IMR-90 (cell line): ENCODE measurements at regions not wholly inside any gene's neighbourhood (a gene's known extent, or its start where the extent isn't known, plus 50 kb on each side); places are given as distances from the start of the nearest gene placed in this dataset.

Experiments used
- ATAC-seq: fragments of 200-7000 bp; cut with Tn5 transposase; 2 replicates; pipeline ENCODE4 v1.9.1; 2020; ENCODE audit warnings: low read depth, mild to moderate bottlenecking, moderate library complexity
- BruUV-seq: library from RNA; stranded (reverse); fragments of 400-500 nt; replicated peaks from 2 replicates; lab custom pipeline; 2021; lab: Mats Ljungman, UMichigan
- CTCF ChIA-PET: fragments of 300-600 bp; formaldehyde crosslinking; extraction: SDS; loops from one replicate; lab custom pipeline; 2021; ENCODE audit warnings: antibody characterized with exemption; lab: Yijun Ruan, JAX
- POLR2A ChIA-PET: fragments of 300-600 bp; sonication (Branson Sonifier 250); formaldehyde crosslinking; loops from one replicate; lab custom pipeline; 2022; ENCODE audit warnings: antibody characterized with exemption; ENCODE audit not compliant: unreplicated experiment; lab: Charles Lee
- DNase-seq: peaks from one replicate; pipeline ENCODE4 v3.0.0; 2013
- H2AFZ ChIP-seq: replicated peaks from 2 replicates; pipeline ENCODE3; 2013; ENCODE audit warnings: low read length, mild to moderate bottlenecking; ENCODE audit not compliant: poor library complexity
- H2AK5ac ChIP-seq: 2 replicates; pipeline ENCODE4 v1.6.1; 2013; ENCODE audit warnings: low read depth, low read length, inconsistent platforms
- H2AK9ac ChIP-seq: replicated peaks from 2 replicates; pipeline ENCODE3; 2013; ENCODE audit warnings: mild to moderate bottlenecking, low read depth, low read length, moderate library complexity; ENCODE audit not compliant: poor library complexity
- H2BK120ac ChIP-seq: 2 replicates; pipeline ENCODE4 v1.6.1; 2013; ENCODE audit warnings: low read depth, low read length, inconsistent platforms
- H2BK15ac ChIP-seq: 3 replicates; pipeline ENCODE4 v1.6.1; 2013; ENCODE audit warnings: low read depth, low read length, inconsistent platforms
- H2BK20ac ChIP-seq: 2 replicates; pipeline ENCODE4 v1.6.1; 2013; ENCODE audit warnings: low read depth, mild to moderate bottlenecking, inconsistent platforms, low read length, moderate library complexity
- H2BK5ac ChIP-seq: 2 replicates; pipeline ENCODE4 v1.6.1; 2013; ENCODE audit warnings: mild to moderate bottlenecking, low read depth, low read length, inconsistent platforms; ENCODE audit not compliant: poor library complexity, severe bottlenecking
- H3K14ac ChIP-seq: replicated peaks from 2 replicates; pipeline ENCODE4 v1.6.1; 2013; ENCODE audit warnings: low read depth, low read length, inconsistent platforms
- H3K18ac ChIP-seq: 2 replicates; pipeline ENCODE4 v1.6.1; 2013; ENCODE audit warnings: low read depth, low read length, control low read depth
- H3K23ac ChIP-seq: 2 replicates; pipeline ENCODE4 v1.6.1; 2013; ENCODE audit warnings: low read depth, low read length, inconsistent platforms
- H3K27ac ChIP-seq: 2 replicates; pipeline ENCODE4 v1.5.1; 2013; ENCODE audit warnings: mild to moderate bottlenecking, control low read depth, low read length; ENCODE audit not compliant: insufficient read depth
- H3K27me3 ChIP-seq: 2 replicates; pipeline ENCODE4 v1.6.1; 2013; ENCODE audit warnings: low read length; ENCODE audit not compliant: control insufficient read depth, insufficient read depth
- H3K36me3 ChIP-seq: 2 replicates; pipeline ENCODE4 v1.6.1; 2013; ENCODE audit warnings: low read length, mixed read lengths; ENCODE audit not compliant: control insufficient read depth, insufficient read depth
- H3K4ac ChIP-seq: 2 replicates; pipeline ENCODE4 v1.6.1; 2013; ENCODE audit warnings: low read depth, low read length, inconsistent platforms
- H3K4me1 ChIP-seq: 2 replicates; pipeline ENCODE4 v1.6.1; 2013; ENCODE audit warnings: low read length, mixed read lengths; ENCODE audit not compliant: control insufficient read depth, insufficient read depth
- H3K4me2 ChIP-seq: 2 replicates; pipeline ENCODE4 v1.6.1; 2013; ENCODE audit warnings: low read depth, mild to moderate bottlenecking, control low read depth, low read length, moderate library complexity
- H3K4me3 ChIP-seq: 2 replicates; pipeline ENCODE4 v1.5.1; 2013; ENCODE audit warnings: low read depth, mild to moderate bottlenecking, control low read depth, low read length, moderate library complexity; ENCODE audit not compliant: insufficient read depth
- H3K56ac ChIP-seq: 2 replicates; pipeline ENCODE4 v1.6.1; 2013; ENCODE audit warnings: low read length, inconsistent platforms; ENCODE audit not compliant: insufficient read depth; ENCODE audit errors: extremely low read depth
- H3K79me1 ChIP-seq, 2 experiments: 2 replicates each; pipeline ENCODE4 v1.6.1; 2013; ENCODE audit warnings: low read length in 2 of 2, inconsistent platforms in 1 of 2, low read depth in 1 of 2
- H3K9ac ChIP-seq: 2 replicates; pipeline ENCODE4 v1.6.1; 2013; ENCODE audit warnings: low read depth, low read length, control low read depth
- H3K9me1 ChIP-seq: 2 replicates; pipeline ENCODE4 v1.6.1; 2013; ENCODE audit warnings: low read length, inconsistent platforms; ENCODE audit not compliant: insufficient read depth
- H3K9me3 ChIP-seq: 2 replicates; pipeline ENCODE4 v1.6.1; 2013; ENCODE audit warnings: low read length; ENCODE audit not compliant: control insufficient read depth, insufficient read depth
- H4K20me1 ChIP-seq: 2 replicates; pipeline ENCODE4 v1.6.1; 2013; ENCODE audit warnings: low read length, inconsistent platforms; ENCODE audit not compliant: insufficient read depth
- H4K5ac ChIP-seq: 2 replicates; pipeline ENCODE4 v1.6.1; 2013; ENCODE audit warnings: mild to moderate bottlenecking, low read depth, low read length, control low read depth
- H4K8ac ChIP-seq, 2 experiments: 2 replicates each; pipeline ENCODE4 v1.6.1; 2013; ENCODE audit warnings: low read depth in 2 of 2, low read length in 2 of 2, control low read depth in 1 of 2, inconsistent platforms in 1 of 2
- H4K91ac ChIP-seq: 2 replicates; pipeline ENCODE4 v1.6.1; 2013; ENCODE audit warnings: low read depth, low read length, inconsistent platforms; ENCODE audit not compliant: insufficient read depth
- CEBPB ChIP-seq: IDR thresholded peaks from 2 replicates; pipeline ENCODE4 v1.6.1; 2012; ENCODE audit warnings: low read depth, low read length, improper control_type of control experiment
- CHD1 ChIP-seq: IDR thresholded peaks from 2 replicates; pipeline ENCODE4 v1.6.1; 2012; ENCODE audit warnings: low read depth, low read length, improper control_type of control experiment
- FOS ChIP-seq: fragments of 150-350 bp; IDR thresholded peaks from 2 replicates; pipeline ENCODE4 v1.6.1; 2016; ENCODE audit warnings: low read depth, low read length
- MAFK ChIP-seq: IDR thresholded peaks from 2 replicates; pipeline ENCODE4 v1.6.1; 2012; ENCODE audit warnings: low read depth, low read length, improper control_type of control experiment
- MAZ ChIP-seq: IDR thresholded peaks from 2 replicates; pipeline ENCODE4 v1.6.1; 2012; ENCODE audit warnings: low read depth, mild to moderate bottlenecking, low read length, improper control_type of control experiment, moderate library complexity, borderline replicate concordance
- MXI1 ChIP-seq: IDR thresholded peaks from 2 replicates; pipeline ENCODE4 v1.6.1; 2012; ENCODE audit warnings: low read depth, mild to moderate bottlenecking, low read length, moderate library complexity, borderline replicate concordance
- NFE2L2 ChIP-seq: fragments of 150-350 bp; IDR thresholded peaks from 2 replicates; pipeline ENCODE4 v1.6.1; 2016; ENCODE audit warnings: low read depth, mild to moderate bottlenecking, low read length
- RAD21 ChIP-seq: IDR thresholded peaks from 2 replicates; pipeline ENCODE4 v1.6.1; 2012; ENCODE audit warnings: low read length, improper control_type of control experiment
- RCOR1 ChIP-seq: IDR thresholded peaks from 2 replicates; pipeline ENCODE4 v1.6.1; 2012; ENCODE audit warnings: mild to moderate bottlenecking, low read length, improper control_type of control experiment; ENCODE audit not compliant: insufficient replicate concordance
- RFX5 ChIP-seq: IDR thresholded peaks from 2 replicates; pipeline ENCODE4 v1.8.0; 2012; ENCODE audit warnings: low read depth, mild to moderate bottlenecking, low read length, moderate library complexity
- WGBS, 2 experiments: methylation state at CpG; one replicate each; pipeline versions ENCODE4 v1.1.5 to v1.1.7; 2013; ENCODE audit warnings: missing lambda C conversion rate in 2 of 2; ENCODE audit not compliant: insufficient read length in 1 of 2; ENCODE audit errors: extremely low coverage in 2 of 2; 5-methylcytosine and 5-hydroxymethylcytosine counted together
- dilution Hi-C: fragments of 300-500 bp; cut with HindIII; formaldehyde crosslinking; loops from one replicate; pipeline ENCODE4 v1.14.3; 2018; ENCODE audit warnings: low sequenced_read_pairs; ENCODE audit not compliant: unreplicated experiment
- in situ Hi-C: fragments of 300-500 bp; cut with MboI; formaldehyde crosslinking; loops from 3 replicates; pipeline ENCODE4 v1.14.3; 2019; ENCODE audit warnings: low sequenced_read_pairs, inconsistent platforms, mixed read lengths
- intact Hi-C: fragments of 100-400 bp; cut with micrococcal nuclease; formaldehyde crosslinking; loops from 2 replicates; pipeline ENCODE4 v1.10.0; 2022
- TF ChIP-seq, protein P1 (sequence below): conservative IDR thresholded peaks from 2 replicates; pipeline ENCODE4 v1.5.1; 2012; ENCODE audit warnings: mild to moderate bottlenecking, low read depth, low read length, improper control_type of control experiment

DNA sequence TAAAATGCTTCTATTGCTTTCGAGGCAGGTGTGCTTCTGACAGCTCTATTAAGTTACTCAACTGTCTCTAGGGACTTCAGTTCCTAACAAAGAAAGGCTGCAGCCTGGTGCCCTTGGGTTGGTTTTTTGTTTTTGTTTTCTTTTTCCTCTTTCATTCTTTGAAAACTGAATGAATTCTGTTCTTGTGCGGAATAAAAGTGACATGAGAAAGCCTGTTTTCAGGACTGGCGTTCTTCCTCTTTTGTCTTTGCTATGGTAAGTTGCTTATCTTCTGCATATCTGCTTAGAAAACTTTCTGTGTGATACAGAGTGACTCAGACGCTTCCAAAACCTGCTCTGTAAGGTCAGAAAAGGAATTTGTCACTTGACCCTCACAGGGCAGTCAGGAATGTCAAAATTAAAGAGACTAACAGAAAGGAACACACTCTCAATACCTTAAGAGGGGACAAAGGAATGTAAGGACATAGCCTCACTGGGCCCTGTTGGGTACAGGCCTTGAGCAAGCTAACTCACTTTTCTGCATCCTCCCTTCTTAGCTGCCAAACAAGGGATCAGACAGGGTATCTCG, 56.2 kb upstream of the NHSL1 start:
- dilution Hi-C loops = no loop called here
- CTCF ChIA-PET = interaction anchor here (1.2 kb wide), 1 partner anchor 440 kb away, joined by 6 read pairs; no protein-coding TSS in a partner anchor
- peak overlapping the region; percentile 65; the same call in 1 of the 2 replicates for H3K27ac ChIP-seq

More for the DNA sequence above, 56.2 kb upstream of the NHSL1 start:
- Histone ChIP-seq H3K9ac (no peak overlapping the region), H3K18ac (peak overlapping the region; percentile 67), H4K91ac (peak overlapping the region; percentile 20; the same call in 1 of the 2 replicates), H3K79me1 (peaks cover 24 to 63% of the 10 kb centered on the region in 2 experiments), H4K5ac (peak overlapping the region; percentile 87), H2BK15ac (0 out of 3 replicates have a peak overlapping the region, but pooled peaks have one; percentile 16), H2BK5ac (peak overlapping the region; percentile 37), H3K14ac (peak overlapping the region; percentile 25; the same call in 1 of the 2 replicates), H2BK120ac (peak overlapping the region; percentile 56), H3K36me3 (no peaks in the 10 kb centered on the region), H2AK9ac (peak overlapping the region; percentile 2), H2AK5ac (peak overlapping the region; percentile 52; the same call in 1 of the 2 replicates), H3K27me3 (no peaks in the 10 kb centered on the region), H2BK20ac (peak overlapping the region; percentile 69), H3K23ac (peak overlapping the region; percentile 74), H3K4me2 (peak overlapping the region; percentile 65), H3K4ac (peak overlapping the region; percentile 44), H4K20me1 (no peaks in the 10 kb centered on the region), H2AFZ (peak overlapping the region; percentile 71), H3K56ac (no peak overlapping the region), H3K4me1 (peaks cover 7% of the 10 kb centered on the region), H3K9me1 (peaks cover 8% of the 10 kb centered on the region), H3K9me3 (no peaks in the 10 kb centered on the region), H4K8ac (peak overlapping the region in 1 of 2 experiments; percentile 43; a peak in 2 of 4 replicates), H3K4me3 (no peak overlapping the region)
- TF ChIP-seq FOS (no peak), RAD21 (no peak), MAZ (no peak), CHD1 (no peak), RFX5 (no peak), MXI1 (no peak), MAFK (no peak), CEBPB (no peak), RCOR1 (no peak), NFE2L2 (no peak)
- TF ChIP-seq, protein P1, sequence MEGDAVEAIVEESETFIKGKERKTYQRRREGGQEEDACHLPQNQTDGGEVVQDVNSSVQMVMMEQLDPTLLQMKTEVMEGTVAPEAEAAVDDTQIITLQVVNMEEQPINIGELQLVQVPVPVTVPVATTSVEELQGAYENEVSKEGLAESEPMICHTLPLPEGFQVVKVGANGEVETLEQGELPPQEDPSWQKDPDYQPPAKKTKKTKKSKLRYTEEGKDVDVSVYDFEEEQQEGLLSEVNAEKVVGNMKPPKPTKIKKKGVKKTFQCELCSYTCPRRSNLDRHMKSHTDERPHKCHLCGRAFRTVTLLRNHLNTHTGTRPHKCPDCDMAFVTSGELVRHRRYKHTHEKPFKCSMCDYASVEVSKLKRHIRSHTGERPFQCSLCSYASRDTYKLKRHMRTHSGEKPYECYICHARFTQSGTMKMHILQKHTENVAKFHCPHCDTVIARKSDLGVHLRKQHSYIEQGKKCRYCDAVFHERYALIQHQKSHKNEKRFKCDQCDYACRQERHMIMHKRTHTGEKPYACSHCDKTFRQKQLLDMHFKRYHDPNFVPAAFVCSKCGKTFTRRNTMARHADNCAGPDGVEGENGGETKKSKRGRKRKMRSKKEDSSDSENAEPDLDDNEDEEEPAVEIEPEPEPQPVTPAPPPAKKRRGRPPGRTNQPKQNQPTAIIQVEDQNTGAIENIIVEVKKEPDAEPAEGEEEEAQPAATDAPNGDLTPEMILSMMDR = no peak
- in situ Hi-C loops = no loop called here
- intact Hi-C loops = no loop called here
- DNase-seq (no peak), ATAC-seq (peak; percentile 75)
- BruUV-seq = no TSS peak
- WGBS, 2 experiments = no CpG with 5 or more reads among the region's 5 CpGs
- POLR2A ChIA-PET = no interaction called here
